Activated T-cell treated with anti-CD3 and anti-CD28 coated beads, Interleukin-2, amount 50 U/mL, for 24 hours (primary cell): ENCODE measurements at regions not wholly inside any gene's neighbourhood (a gene's known extent, or its start where the extent isn't known, plus 50 kb on each side); places are given as distances from the start of the nearest gene placed in this dataset.
"Not testable (repeated sequence)": the region's sequence is repeated elsewhere in the genome, so short reads cannot be mapped to it uniquely, and the experiment has no call there.

Experiments used
- DNase-seq: peaks from one replicate; pipeline ENCODE4 v3.0.0-alpha.2; 2020
- H3K27ac Mint-ChIP-seq: 2 replicates; pipeline ENCODE4 v1.8.0; 2020; ENCODE audit warnings: mild to moderate bottlenecking, mixed read lengths
- H3K27me3 Mint-ChIP-seq: 2 replicates; pipeline ENCODE4 v1.8.0; 2020; ENCODE audit warnings: mixed read lengths
- H3K36me3 Mint-ChIP-seq: 2 replicates; pipeline ENCODE4 v1.8.0; 2020; ENCODE audit warnings: low read depth, mixed read lengths
- H3K4me1 Mint-ChIP-seq: 2 replicates; pipeline ENCODE4 v1.8.0; 2020; ENCODE audit warnings: low read depth, mixed read lengths
- H3K4me3 Mint-ChIP-seq: 2 replicates; pipeline ENCODE4 v1.8.0; 2020; ENCODE audit warnings: mild to moderate bottlenecking, moderate library complexity, mixed read lengths
- H3K9me3 Mint-ChIP-seq: 2 replicates; pipeline ENCODE4 v1.8.0; 2020; ENCODE audit warnings: mixed read lengths

DNA sequence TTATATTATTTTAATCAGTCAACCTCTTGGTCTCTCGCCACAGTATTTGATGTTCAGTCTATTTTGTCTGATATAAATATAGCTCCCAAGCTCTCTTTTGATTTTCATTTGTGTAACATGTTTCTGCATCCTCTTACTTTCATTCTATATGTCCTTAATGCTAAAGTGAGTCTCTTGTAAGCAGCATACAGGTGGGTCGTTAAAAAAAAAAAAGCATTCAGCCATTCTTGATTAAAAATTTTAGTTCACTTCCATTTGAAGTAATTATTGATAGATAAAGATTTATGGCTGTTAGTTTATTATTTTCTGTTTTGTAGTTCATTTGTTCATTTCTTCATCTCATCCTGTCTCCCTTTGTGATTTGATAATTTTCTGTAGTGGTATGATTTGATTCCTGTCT lies 229.1 kb downstream of the GUCY2F start:
- peaks cover 12% of the 10 kb centered on the region for H3K27me3 Mint-ChIP-seq
- H3K4me3 Mint-ChIP-seq, result no peak overlapping the region
- no peaks in the 10 kb centered on the region for H3K4me1 Mint-ChIP-seq
- no peaks in the 10 kb centered on the region for H3K36me3 Mint-ChIP-seq
- DNase-seq, result no peak
- no peak overlapping the region for H3K27ac Mint-ChIP-seq
- H3K9me3 Mint-ChIP-seq, result peaks cover 8% of the 10 kb centered on the region

DNA sequence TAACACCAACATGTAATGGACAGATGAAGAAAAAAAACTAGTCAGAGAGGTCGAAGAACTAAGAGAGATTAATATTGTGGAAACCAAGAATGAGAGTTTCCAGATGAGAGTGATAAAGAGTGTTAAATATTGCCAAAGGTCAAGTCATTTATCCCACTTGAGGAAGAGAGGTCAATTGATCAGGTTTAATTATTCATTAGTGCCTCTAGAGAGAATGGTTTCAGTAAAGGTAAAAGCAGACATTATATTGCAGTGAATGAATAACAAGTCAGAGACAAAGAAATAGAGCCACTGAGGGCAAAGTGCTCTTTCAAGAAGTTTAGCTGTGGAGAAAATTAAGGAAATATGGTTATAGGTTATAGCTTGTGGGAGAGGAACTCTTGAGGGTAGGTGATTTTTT lies 263.1 kb downstream of the GUCY2F start:
- no peaks in the 10 kb centered on the region for H3K9me3 Mint-ChIP-seq
- H3K27me3 Mint-ChIP-seq, result peaks cover 10% of the 10 kb centered on the region
- H3K4me3 Mint-ChIP-seq, result no peak overlapping the region
- no peak for DNase-seq
- H3K4me1 Mint-ChIP-seq, result no peaks in the 10 kb centered on the region
- H3K27ac Mint-ChIP-seq, result no peak overlapping the region
- H3K36me3 Mint-ChIP-seq, result no peaks in the 10 kb centered on the region

DNA sequence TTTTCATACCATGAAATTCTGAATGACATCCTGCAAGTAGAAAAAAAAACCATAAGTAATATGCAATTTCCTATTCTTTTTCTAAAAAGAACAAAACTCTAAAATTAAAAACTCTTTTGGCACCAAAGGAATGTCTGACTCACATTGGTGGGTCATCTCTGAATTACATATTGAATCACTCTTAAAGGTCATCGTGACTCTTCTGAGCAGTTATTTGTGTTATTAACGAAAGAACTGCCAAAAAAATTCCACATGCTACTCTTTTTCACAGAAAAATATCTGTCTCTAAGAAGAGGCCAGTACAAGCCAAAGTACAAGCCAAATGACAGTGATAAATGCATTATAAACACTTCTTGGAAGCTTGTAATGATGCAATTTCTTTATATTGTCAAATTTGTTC lies 282.2 kb downstream of the GUCY2F start:
- no peak overlapping the region for H3K4me3 Mint-ChIP-seq

DNA sequence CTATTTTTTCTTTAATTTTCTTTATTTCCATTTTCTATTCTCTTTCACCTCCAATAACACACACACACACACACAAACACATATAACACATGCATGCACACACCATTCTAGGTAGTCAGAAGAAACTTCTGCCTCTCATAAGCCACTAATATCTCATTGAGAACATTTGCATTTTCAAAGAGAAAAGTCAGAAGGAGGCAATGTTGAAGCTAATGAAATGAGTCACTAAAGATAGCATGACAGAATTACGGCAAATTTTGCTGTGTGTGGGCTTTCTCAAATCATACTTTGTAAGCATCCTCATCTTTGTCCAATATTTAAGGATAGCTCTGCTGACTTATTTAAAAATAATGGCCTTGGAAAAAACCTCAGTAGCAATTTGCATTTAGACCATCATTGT lies 291.3 kb downstream of the GUCY2F start:
- Mint-ChIP-seq H3K27ac (no peak overlapping the region), H3K9me3 (no peaks in the 10 kb centered on the region), H3K27me3 (peaks cover 36% of the 10 kb centered on the region), H3K4me1 (no peaks in the 10 kb centered on the region), H3K36me3 (no peaks in the 10 kb centered on the region), H3K4me3 (no peak overlapping the region)
- no peak for DNase-seq

More for the DNA sequence above, 282.2 kb downstream of the GUCY2F start:
- no peaks in the 10 kb centered on the region for H3K36me3 Mint-ChIP-seq
- no peak for DNase-seq
- no peaks in the 10 kb centered on the region for H3K4me1 Mint-ChIP-seq
- no peak overlapping the region for H3K27ac Mint-ChIP-seq
- H3K9me3 Mint-ChIP-seq, result no peaks in the 10 kb centered on the region
- peaks cover 7% of the 10 kb centered on the region for H3K27me3 Mint-ChIP-seq

DNA sequence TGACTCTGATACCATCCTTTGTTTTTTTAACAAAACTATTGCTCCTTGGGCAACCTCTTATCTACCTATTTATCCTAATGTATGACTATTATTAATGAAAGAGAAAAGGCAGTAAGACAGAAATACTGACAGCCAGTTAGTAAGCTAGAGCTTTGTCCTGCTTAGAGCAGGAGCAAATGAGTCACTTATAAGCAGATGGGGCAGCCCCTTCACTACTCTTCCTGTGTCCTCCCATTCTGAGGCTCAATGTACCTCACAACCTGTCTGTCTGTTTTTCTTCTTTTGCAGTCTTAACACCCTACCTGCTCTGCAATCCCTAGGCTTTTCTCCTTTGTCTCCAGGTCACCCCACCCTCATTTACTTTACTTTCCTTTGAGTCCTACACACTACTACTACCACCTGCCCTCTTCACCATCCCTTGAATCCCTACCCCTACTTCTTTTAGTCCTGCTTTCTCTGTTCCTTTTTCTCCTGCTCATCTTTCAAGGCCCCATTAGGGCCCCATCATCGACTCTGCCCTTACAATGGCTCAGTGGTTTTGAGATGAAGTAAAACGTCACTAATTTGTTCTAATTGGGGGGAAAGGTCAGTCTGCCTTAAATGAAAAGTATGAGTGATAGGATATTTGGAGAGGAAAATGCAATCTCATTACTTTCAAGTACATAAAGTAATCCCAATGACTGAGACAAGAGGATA lies 294.3 kb downstream of the GUCY2F start:
- Mint-ChIP-seq H3K27ac (no peak overlapping the region), H3K27me3 (peaks cover 14% of the 10 kb centered on the region), H3K36me3 (no peaks in the 10 kb centered on the region), H3K4me3 (no peak overlapping the region), H3K9me3 (no peaks in the 10 kb centered on the region), H3K4me1 (no peaks in the 10 kb centered on the region)
- no peak for DNase-seq

DNA sequence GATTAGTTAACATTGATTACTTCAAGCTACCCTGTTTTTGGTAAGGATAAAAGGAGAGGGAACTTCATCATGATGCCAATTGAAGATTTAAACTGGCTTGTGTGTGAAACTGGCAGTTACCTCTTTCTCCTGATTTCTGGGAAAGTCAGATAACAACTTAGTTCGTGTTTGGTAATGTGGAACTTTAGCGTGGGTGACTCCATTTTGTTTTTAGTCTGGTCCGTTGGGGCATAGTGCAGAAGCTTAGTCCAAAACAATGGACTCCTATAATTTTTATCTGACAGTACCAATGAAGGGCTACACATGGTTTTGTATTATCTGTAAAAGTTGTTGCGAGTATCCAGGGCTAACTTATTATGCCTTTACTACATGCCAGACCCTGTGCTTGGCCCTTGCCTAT lies 294.9 kb downstream of the GUCY2F start:
- no peak overlapping the region for H3K27ac Mint-ChIP-seq
- DNase-seq, result no peak
- no peak overlapping the region for H3K4me3 Mint-ChIP-seq
- H3K27me3 Mint-ChIP-seq, result peaks cover 11% of the 10 kb centered on the region
- H3K9me3 Mint-ChIP-seq, result no peaks in the 10 kb centered on the region
- no peaks in the 10 kb centered on the region for H3K36me3 Mint-ChIP-seq
- no peaks in the 10 kb centered on the region for H3K4me1 Mint-ChIP-seq

DNA sequence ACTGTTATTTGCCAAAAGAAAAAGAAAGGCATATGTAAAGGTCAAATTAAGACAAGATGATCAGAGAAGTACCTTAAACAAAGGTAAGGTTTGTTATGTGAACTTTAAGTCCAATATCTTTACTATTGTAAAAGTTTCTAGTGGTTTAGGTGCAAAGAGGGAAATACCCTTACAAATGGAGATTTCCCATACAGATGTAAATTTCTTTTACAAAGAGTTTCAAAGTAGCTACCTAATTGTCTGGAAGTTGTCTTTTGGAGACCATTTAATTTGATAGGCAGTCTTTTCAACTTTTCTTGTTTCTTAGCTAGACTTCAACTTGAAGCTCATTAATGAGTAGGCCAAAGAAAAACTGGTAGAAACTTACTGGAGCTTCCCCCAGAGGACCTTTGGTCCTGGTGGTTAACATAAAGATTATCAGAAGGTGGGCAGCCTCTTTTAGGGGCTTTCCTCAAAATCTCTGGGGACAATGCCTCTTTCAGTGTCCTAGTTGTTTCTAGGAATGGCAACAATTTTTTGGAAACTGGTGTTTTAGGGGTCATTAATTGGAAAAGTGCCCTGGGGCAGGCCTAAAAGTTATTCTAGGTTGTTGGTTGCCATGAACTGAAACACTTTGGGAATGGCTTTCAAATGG lies 297.3 kb downstream of the GUCY2F start:
- Mint-ChIP-seq H3K4me1 (no peaks in the 10 kb centered on the region), H3K4me3 (no peak overlapping the region), H3K27ac (no peak overlapping the region), H3K9me3 (no peaks in the 10 kb centered on the region), H3K27me3 (peaks cover 6% of the 10 kb centered on the region), H3K36me3 (no peaks in the 10 kb centered on the region)
- DNase-seq, result no peak

DNA sequence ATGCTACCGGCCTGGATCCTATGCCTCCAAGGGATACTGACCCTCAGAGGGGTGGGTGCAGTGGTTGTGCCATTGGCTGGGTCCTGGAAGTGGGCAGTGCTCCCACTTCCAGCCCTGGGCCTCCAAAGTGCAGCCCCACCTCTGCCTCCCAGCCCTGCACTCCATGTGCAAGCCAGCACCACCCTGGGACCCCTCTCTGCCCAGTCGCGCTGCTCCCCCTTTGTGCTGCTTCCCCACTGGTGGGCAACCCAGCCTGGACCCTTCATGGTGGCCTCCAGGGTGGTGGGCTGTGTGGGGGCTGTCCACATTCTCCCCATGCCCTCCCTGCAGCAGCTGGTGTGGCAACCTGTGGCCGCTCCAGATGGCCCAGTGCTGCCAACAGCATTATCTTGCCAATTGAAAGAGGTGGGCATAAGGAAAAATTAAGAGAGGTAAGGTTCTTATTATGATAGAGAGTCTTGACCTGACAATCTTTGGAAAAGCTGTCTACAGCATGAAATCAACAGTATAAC lies 309.7 kb downstream of the GUCY2F start:
- no peak for DNase-seq
- Mint-ChIP-seq H3K4me3 (no peak overlapping the region), H3K9me3 (peaks cover 4% of the 10 kb centered on the region), H3K36me3 (no peaks in the 10 kb centered on the region), H3K27me3 (peaks cover 12% of the 10 kb centered on the region), H3K27ac (no peak overlapping the region), H3K4me1 (no peaks in the 10 kb centered on the region)

DNA sequence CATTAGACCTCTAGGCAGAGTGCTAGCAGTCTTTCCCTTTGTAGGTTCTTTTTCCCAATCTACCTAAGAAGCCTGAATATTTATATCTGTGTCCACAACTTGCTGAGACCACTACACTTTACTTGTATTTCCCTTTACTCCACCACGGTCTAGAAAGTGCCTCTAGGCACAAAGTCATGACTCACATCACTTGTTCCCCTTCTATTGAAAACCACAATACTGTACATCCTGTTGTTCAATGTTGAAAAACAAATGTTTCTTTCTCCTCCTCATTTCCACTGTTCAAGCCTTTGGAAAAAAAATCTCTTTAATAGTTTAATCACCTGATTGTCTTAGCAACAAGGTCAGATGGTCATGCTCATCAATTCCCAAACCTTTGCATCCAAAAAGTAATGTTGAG lies 326.7 kb downstream of the GUCY2F start:
- no peak overlapping the region for H3K4me3 Mint-ChIP-seq
- H3K36me3 Mint-ChIP-seq, result no peaks in the 10 kb centered on the region
- H3K9me3 Mint-ChIP-seq, result peaks cover 18% of the 10 kb centered on the region
- no peaks in the 10 kb centered on the region for H3K4me1 Mint-ChIP-seq
- no peak for DNase-seq
- peaks cover 26% of the 10 kb centered on the region for H3K27me3 Mint-ChIP-seq
- H3K27ac Mint-ChIP-seq, result no peak overlapping the region

DNA sequence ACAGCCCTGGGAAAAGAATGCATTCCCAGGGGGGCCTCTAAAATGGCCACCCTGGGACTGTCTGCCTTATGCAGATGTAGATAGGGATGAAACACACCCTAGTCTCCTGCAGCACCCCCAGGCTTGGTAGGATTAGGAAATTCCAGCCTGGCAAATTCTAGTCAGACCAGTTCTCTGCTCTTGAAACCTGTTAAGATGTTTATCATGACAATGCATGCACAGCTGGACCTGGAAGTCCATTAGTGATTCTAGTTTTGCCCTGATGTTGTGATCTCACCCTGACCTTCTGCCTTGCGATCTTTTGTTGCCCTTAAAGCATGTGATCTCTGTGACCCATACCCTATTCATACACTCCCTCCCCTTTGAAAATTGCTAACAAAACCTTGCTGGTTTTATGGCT lies 337.7 kb downstream of the GUCY2F start:
- H3K9me3 Mint-ChIP-seq, H3K4me1 Mint-ChIP-seq, H3K4me3 Mint-ChIP-seq, H3K36me3 Mint-ChIP-seq, H3K27ac Mint-ChIP-seq, DNase-seq: not testable (repeated sequence)
- H3K27me3 Mint-ChIP-seq, result peaks cover 18% of the 10 kb centered on the region

DNA sequence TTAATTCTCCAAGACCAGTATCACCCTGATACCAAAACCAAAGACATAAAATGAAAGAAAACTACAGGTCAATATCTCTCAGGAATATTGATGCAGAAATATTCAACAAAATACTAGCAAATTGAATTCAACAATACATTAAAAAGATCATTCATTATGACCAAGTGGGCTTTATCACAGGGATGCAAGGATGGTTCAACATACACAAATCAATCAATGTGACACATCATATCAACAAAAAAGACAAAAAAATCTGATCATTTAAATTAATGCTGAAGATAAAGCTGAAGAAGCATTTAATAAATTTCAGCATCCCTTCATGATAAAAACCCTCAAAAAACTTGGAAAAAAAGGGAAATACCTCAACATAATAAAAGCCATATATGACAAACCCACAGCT lies 341.4 kb downstream of the GUCY2F start:
- Mint-ChIP-seq H3K36me3 (no peaks in the 10 kb centered on the region), H3K27me3 (peaks cover 31% of the 10 kb centered on the region), H3K27ac (no peak overlapping the region), H3K4me3 (no peak overlapping the region), H3K4me1 (no peaks in the 10 kb centered on the region), H3K9me3 (peaks cover 3% of the 10 kb centered on the region)
- no peak for DNase-seq

DNA sequence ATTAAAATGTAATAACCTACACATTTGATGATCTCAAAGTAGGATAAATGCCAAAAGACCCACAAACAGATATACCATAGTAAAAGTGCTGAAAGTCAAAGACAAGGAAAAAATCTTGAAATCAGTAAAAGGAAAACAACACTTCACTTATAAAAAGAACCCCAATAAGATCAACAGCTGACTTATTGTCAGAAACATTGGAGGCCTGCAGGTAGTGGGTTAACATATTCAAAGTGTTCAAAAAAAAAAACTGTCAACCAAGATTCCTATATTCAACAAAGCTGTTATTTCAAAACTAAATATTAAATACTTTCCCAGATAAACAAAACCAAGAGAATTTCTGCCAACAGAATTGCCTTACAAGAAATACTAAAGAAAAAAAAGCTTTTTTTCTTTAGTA lies 347.1 kb downstream of the GUCY2F start:
- H3K4me3 Mint-ChIP-seq, result no peak overlapping the region
- H3K27me3 Mint-ChIP-seq, result peaks cover 25% of the 10 kb centered on the region
- H3K27ac Mint-ChIP-seq, result no peak overlapping the region
- H3K9me3 Mint-ChIP-seq, result peaks cover 11% of the 10 kb centered on the region
- DNase-seq, result no peak
- no peaks in the 10 kb centered on the region for H3K36me3 Mint-ChIP-seq
- no peaks in the 10 kb centered on the region for H3K4me1 Mint-ChIP-seq

DNA sequence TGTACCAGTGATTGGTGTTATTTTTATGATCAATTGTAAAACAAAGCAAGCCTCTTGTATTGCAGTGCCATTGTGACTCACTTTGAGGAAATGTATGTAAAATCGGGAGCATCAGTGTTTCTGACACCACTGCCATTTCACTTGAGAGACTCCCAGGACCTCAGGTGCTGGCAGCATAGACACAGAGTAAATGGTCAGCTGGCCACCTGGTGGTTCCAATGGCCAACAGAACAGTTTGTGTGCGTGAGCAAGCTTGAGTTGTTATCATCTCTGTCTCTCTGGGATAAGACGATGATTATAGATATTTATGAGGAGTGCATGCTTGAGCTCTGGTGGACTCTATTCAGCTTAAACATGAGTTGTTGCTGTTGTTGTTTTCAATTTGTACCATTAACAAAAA lies 356.6 kb downstream of the GUCY2F start:
- H3K27ac Mint-ChIP-seq, result no peak overlapping the region
- peaks cover 7% of the 10 kb centered on the region for H3K27me3 Mint-ChIP-seq
- DNase-seq, result no peak
- H3K4me1 Mint-ChIP-seq, result no peaks in the 10 kb centered on the region
- H3K9me3 Mint-ChIP-seq, result no peaks in the 10 kb centered on the region
- H3K36me3 Mint-ChIP-seq, result no peaks in the 10 kb centered on the region
- H3K4me3 Mint-ChIP-seq, result no peak overlapping the region

DNA sequence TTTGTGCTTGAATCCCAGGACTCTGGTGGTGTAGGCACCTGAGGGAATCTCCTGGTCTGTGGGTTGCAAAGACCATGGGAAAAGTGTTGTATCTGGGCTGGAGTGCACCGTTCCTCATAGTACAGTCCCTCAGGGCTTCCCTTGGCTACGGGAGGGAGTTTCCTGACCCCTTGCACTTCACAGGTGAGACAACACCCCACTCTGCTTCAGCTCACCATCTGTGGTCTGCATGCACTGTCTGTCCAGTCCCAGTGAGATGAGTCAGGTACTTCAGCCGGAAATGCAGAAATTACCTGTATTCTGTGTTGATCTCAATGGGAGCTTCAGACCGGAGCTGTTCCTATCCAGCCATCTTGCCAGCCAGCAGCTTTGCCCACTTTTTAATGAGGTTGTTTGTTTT lies 353.0 kb upstream of the IRS4 start:
- no peaks in the 10 kb centered on the region for H3K36me3 Mint-ChIP-seq
- DNase-seq, result no peak
- no peak overlapping the region for H3K4me3 Mint-ChIP-seq
- no peaks in the 10 kb centered on the region for H3K4me1 Mint-ChIP-seq
- no peaks in the 10 kb centered on the region for H3K9me3 Mint-ChIP-seq
- H3K27ac Mint-ChIP-seq, result no peak overlapping the region
- H3K27me3 Mint-ChIP-seq, result peaks cover 10% of the 10 kb centered on the region

DNA sequence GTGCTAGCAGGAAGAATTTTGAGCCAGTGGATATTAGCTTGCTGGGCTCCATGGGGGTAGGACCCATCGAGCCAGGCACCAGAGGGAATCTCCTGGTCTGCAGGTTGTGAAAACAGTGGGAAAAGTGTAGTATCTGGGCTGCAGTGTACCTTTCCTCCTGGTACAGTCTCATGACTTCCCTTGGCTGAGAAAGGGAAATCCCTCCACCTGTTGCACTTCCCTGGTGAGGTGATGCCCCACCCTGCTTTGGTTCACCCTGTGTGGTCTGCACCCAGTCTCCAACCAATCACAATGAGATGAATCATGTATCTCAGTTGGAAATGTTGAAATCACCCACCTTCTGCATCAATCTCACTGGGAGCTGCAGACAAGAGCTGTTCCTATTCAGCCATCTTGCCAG lies 341.4 kb upstream of the IRS4 start:
- peaks cover 26% of the 10 kb centered on the region for H3K27me3 Mint-ChIP-seq
- H3K4me1 Mint-ChIP-seq, result no peaks in the 10 kb centered on the region
- no peak overlapping the region for H3K4me3 Mint-ChIP-seq
- no peak for DNase-seq
- no peak overlapping the region for H3K27ac Mint-ChIP-seq
- peaks cover 6% of the 10 kb centered on the region for H3K9me3 Mint-ChIP-seq
- no peaks in the 10 kb centered on the region for H3K36me3 Mint-ChIP-seq
